Colonic mucosa (tissue), 4 donors: ENCODE measurements at regions not wholly inside any gene's neighbourhood (a gene's known extent, or its start where the extent isn't known, plus 50 kb on each side); places are given as distances from the start of the nearest gene placed in this dataset.
A peak's percentile ranks its signal among the peaks of the same experiment; 100 is the strongest.

Source experiments
- DNase-seq: peaks from one replicate; pipeline ENCODE4 v3.0.0-alpha.2; 2020
- H3K27ac ChIP-seq: fragments of 200-600 bp; one replicate; pipeline ENCODE4 v1.8.0; 2021
- H3K27me3 ChIP-seq: fragments of 200-600 bp; one replicate; pipeline ENCODE4 v1.8.0; 2021
- H3K36me3 ChIP-seq: fragments of 200-600 bp; one replicate; pipeline ENCODE4 v1.8.0; 2021
- H3K4me1 ChIP-seq: fragments of 200-600 bp; one replicate; pipeline ENCODE4 v1.8.0; 2021; ENCODE audit warnings: mild to moderate bottlenecking
- H3K4me3 ChIP-seq: fragments of 200-600 bp; one replicate; pipeline ENCODE4 v1.8.0; 2021
- H3K9ac ChIP-seq, 2 donors: one replicate each; pipeline ENCODE4 v1.7.0; 2013; ENCODE audit warnings: control low read depth in 2 of 2, low read depth in 2 of 2, low read length in 2 of 2
- H3K9me3 ChIP-seq: fragments of 200-600 bp; one replicate; pipeline ENCODE4 v1.8.0; 2021
- CTCF ChIP-seq: fragments of 200-600 bp; IDR thresholded peaks from one replicate; pipeline ENCODE4 v1.8.0; 2022; ENCODE audit warnings: antibody characterized with exemption, mild to moderate bottlenecking
- intact Hi-C: fragments of 100-400 bp; cut with DNase I; formaldehyde crosslinking; loops from one replicate; pipeline ENCODE4 v1.14.1; 2022
- donor health status: healthy.
- donor health status: DM: no; HTN: no; CAD: no.
- donor health status: DM: no; HTN: no; CAD: no.

- H3K36me3 ChIP-seq = no peaks in the 10 kb centered on the region
- no peak overlapping the region for H3K27ac ChIP-seq
- H3K9ac ChIP-seq = no peak overlapping the region
- DNase-seq = no peak
- H3K9me3 ChIP-seq = no peaks in the 10 kb centered on the region
- no peaks in the 10 kb centered on the region for H3K4me1 ChIP-seq
- intact Hi-C loops = no loop called here
- H3K27me3 ChIP-seq = no peaks in the 10 kb centered on the region
- TF ChIP-seq CTCF = no peak
- no peak overlapping the region for H3K4me3 ChIP-seq
These were observed 203.7 kb upstream of the TLE3 start for GRCh38 chr15:70301396-70301795.

- intact Hi-C loops = no loop called here
- H3K4me1 ChIP-seq = no peaks in the 10 kb centered on the region
- H3K9me3 ChIP-seq = no peaks in the 10 kb centered on the region
- H3K27ac ChIP-seq = no peak overlapping the region
- H3K9ac ChIP-seq = peak overlapping the region in 1 of 2 donors; percentile 43
- no peak for DNase-seq
- H3K27me3 ChIP-seq = no peaks in the 10 kb centered on the region
- H3K36me3 ChIP-seq = no peaks in the 10 kb centered on the region
- TF ChIP-seq CTCF = no peak
- no peak overlapping the region for H3K4me3 ChIP-seq
These were observed 202.5 kb upstream of the TLE3 start for GRCh38 chr15:70299931-70300869.

GRCh38 chr15:70297465-70298058 lies 199.8 kb upstream of the TLE3 start:
- no peaks in the 10 kb centered on the region for H3K9me3 ChIP-seq
- TF ChIP-seq CTCF = no peak
- DNase-seq = no peak
- H3K4me3 ChIP-seq = no peak overlapping the region
- H3K27ac ChIP-seq = no peak overlapping the region
- H3K36me3 ChIP-seq = no peaks in the 10 kb centered on the region
- no peaks in the 10 kb centered on the region for H3K27me3 ChIP-seq
- no peak overlapping the region for H3K9ac ChIP-seq
- intact Hi-C loops = no loop called here
- no peaks in the 10 kb centered on the region for H3K4me1 ChIP-seq

GRCh38 chr15:70294731-70295305 lies 197.1 kb upstream of the TLE3 start:
- intact Hi-C loops = no loop called here
- Histone ChIP-seq H3K36me3 (no peaks in the 10 kb centered on the region), H3K9ac (no peak overlapping the region), H3K27ac (no peak overlapping the region), H3K4me3 (no peak overlapping the region), H3K9me3 (no peaks in the 10 kb centered on the region), H3K27me3 (no peaks in the 10 kb centered on the region), H3K4me1 (no peaks in the 10 kb centered on the region)
- TF ChIP-seq CTCF = no peak
- no peak for DNase-seq

GRCh38 chr15:70293591-70294470 lies 196.1 kb upstream of the TLE3 start:
- Histone ChIP-seq H3K36me3 (no peaks in the 10 kb centered on the region), H3K27me3 (no peaks in the 10 kb centered on the region), H3K27ac (no peak overlapping the region), H3K9me3 (no peaks in the 10 kb centered on the region), H3K4me1 (no peaks in the 10 kb centered on the region), H3K9ac (no peak overlapping the region), H3K4me3 (no peak overlapping the region)
- no peak for DNase-seq
- intact Hi-C loops = no loop called here
- TF ChIP-seq CTCF = no peak
